LoVo (cell line): ENCODE measurements at regions not wholly inside any gene's neighbourhood (a gene's known extent, or its start where the extent isn't known, plus 50 kb on each side); places are given as distances from the start of the nearest gene placed in this dataset.

Experiments used
- DNase-seq: peaks from one replicate; pipeline ENCODE4 v3.0.0-alpha.2; 2016; ENCODE audit warnings: low spot score

DNA sequence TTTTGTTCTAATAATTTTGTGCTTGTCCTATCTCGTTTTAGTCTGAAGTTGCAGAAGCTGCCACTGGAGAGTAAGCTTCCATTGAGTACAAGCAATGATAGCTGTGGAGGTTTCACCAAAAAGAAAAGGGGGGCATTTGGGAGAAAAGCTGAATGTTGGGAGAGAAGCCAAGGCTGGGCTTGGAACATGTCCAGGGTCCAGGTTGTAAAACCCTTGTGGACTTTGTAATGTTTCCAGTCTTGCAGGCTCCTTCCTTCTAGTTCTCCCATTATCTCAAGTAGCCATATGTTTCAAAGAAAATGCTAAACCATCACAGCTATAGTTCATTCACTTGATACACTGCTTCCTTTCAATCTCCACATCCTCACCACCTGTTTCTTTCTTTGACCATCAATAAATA is 880.2 kb downstream of the NLGN4Y start:
- no peak for DNase-seq

DNA sequence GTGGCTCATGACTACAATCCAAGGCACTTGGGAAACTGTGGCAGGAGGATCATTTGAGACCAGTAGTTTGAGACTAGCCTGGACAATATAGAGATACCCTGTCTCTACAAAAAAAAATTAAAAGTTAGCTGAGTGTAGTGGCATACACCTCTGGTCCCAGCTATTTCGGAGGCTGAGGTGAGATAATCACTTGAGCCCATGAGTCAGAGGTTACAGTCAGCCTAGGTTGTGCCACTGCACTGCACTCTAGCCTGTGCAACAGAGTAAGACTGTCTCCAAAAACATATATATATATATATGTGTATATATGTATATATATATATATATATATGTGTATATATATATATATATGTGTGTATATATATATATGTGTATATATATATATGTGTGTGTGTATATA is 890.8 kb downstream of the NLGN4Y start:
- DNase-seq: no peak

DNA sequence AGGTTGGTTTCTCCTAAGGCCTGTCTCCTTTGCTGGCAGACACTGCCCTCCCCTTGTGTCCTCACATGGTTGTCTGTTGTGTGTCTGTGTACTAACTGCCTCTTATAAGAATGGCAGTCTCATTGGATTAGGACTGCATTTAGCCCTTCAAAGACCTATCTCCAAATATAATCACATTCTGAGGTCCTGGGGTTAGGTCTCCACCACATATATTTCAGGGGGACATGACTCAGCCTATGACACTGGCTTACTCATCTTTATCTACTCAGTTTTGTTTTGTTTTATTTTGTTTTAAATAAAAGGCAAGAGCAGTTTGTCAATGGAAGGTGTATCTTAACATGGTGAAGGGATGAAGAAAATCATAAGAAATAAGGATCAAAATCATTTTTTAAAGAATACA is 894.3 kb downstream of the NLGN4Y start:
- DNase-seq: no peak

DNA sequence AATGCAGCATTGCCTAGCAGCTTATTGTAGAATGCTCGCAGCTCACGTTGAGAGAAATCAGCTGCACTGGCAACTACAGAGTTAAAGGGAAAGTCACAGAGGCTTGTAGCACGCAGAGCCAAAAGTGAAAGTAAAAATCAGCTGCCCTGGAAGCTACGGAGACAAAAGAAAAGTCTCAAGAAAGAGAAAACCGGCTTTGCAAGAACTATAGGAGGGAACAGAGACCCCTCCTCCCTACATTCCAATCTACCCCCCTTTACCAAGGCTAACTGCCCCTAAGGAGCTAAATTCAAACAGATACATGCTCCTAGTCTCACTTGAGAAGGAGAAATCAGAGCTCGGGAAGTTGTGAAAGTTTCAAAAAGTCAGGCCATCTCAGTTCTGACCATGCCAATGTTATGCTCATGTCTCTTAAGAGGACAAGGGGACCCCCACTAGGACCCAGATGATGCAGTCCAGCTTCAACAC is 900.4 kb downstream of the NLGN4Y start:
- DNase-seq: peak; percentile 29

DNA sequence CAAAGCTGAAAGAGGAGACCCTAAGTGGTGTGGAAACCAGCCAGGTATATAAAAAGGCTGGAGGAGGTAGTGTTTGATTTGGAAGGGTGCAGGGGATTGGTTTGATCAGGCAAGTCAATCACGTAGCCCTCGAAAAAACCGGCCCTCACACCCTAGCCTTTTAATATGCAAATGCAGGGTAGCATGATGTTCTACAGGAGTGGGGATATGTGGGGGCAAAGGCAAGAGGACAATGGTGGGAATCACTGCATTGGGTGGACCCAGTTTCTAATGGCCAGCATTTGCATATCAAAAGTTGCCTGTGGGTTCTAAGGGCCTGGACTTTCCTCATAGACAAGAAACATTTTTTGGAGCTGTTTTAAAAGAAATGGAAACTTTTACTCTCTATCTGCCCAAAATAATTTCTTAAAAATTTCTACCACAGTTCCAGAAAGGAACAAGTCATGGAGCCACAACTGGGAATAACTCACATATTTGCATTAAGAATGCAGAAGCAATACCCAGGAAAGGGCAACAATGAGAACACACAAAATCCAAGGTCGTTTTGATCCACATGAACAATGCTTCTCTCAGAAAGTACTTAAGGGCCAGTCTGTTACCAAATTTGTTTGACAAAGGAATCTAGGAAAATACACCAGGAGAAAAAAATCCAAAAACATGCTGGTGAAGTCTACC is 915.8 kb downstream of the NLGN4Y start:
- no peak for DNase-seq

DNA sequence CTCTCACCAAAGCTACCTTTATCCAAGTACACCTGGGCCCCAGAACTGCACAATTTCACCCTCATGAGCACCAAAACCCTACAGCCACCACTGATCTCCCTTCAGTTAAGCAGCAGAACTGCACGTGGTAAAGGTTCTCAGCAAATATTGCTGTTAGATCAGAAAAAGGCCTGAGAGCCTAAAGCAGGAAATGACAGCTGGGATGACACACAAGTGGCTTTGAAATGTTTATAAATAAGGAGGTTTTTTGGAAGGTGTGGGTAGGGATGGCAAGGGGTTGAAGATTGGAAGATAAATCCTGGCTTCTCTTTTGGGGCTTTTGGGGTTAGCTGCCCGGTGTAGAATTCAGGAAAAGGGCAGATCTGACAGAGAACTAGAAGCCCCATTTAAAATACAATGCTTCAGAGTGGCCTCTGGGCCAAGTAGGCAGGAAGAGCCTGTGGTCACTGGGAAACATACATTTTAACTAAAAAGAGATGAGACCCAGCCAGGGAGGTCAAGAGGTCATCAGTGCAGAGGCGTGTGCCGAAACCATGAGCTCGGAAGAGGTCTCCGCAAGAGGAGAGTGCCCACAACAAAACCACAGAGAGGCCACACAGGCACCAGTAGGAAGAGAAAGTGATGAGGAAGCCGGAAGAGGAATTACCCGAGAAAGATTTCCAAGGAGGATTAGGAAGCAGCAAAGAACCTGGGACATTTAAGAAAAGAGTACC is 916.5 kb downstream of the NLGN4Y start:
- no peak for DNase-seq

DNA sequence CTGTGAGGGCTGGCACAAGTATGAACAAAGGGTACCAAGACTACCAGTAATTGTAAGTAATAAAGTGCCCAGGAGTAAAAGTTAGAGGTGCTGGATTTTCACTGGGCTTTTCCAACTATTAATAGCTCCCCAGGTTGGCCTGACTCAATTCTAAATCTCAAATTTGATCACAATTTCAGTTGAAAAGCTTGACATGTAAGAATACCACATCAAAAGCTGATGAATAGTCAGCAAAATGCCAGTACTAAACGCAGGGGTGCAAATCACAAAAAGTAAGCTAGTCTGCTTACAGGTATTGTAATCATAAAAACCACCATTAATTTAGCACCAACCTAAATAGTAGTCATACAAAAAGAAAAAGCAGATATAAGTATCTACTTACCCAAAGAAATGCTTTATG is 917.5 kb downstream of the NLGN4Y start:
- DNase-seq: no peak

DNA sequence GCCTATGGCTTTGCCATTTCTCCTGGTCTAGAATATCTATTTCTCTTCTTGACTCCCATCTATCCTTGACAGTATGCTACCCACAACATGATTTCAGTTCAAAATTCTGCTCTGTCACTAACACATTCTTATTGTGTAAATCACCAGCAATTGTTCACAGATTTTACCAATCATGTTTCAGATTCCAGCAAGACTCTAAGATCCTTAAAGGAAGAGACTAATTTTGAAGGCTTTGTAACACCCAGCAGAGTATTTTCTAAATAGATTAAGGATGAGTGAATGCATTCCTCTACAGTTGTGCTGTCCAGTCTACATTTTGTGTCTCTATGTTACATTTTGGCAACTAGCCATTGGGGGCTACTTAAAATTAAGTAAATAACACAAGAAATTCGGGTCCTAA is 921.5 kb downstream of the NLGN4Y start:
- no peak for DNase-seq

DNA sequence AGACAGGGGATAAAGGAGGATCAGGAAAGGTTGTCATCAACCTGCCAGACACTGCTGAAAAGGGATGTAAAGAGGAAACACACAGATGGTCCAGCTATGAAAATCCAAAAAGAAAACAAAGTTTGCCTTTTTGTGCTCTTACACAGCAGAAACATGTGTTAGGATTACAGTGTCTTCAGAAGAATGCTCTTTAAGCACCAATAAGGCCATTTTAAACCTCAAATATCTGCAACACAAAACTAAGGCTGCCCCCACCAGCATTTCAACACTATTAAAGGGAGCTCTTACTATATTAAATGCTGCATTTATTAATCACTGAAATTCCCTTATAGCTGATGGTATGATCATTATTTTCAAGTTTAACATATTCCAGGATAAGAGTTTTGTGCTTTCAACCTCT is 922.5 kb downstream of the NLGN4Y start:
- DNase-seq: no peak

DNA sequence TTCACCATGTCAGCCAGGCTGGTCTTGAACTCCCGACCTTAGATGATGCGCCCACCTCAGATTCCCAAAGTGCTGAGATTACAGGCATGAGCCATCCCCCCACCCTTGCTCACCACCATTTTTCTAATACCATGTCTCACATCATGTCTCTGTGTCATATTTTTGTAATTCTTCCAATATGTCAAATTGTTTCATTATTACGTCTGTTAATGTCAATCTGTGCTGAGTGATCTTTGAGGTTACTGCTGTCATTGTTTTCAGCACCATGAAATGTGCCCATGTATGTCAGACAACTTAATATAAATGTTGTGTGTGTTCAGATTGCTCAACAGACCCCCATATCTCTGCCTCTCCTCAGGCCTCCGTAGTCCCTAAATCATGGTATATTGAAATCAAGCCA is 923.6 kb downstream of the NLGN4Y start:
- DNase-seq: no peak

DNA sequence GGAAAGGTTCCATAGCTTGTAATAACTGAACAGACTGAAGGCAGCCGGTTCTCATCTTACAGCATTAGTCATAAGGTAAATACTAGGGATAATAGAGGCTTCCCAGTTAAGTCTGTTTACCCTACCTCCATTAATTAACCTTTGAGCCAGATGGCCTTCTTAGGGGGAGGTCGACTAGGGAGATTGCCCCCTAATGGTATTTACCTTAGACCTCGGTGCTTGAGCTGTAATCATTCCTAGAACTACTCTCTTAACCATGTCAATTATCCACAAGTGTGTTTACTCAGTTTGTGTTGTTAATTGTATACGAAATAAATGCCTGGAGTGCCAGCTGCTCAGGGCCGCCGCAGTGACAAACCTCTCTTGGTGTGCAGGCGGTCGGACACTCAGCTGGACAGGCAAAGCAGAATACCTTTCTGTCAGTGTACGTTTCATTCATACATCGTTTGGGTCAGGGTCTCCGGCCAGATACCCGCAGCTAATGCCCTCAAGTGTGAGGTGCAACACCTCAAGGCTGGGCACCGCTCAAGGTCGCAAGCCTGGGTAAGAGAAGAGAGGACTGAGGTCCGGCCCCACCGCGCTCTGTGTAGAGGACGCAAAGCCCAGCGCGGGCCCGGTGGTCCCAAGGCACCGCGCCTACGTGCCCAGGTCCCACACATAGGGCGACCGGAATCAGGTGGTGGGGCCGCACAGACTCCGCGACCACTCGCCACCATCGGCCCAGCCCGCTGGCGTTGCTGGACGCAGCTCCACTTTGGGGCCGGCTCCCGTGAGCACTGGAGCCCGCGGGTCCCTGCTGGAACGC is 931.0 kb downstream of the NLGN4Y start:
- DNase-seq: no peak

DNA sequence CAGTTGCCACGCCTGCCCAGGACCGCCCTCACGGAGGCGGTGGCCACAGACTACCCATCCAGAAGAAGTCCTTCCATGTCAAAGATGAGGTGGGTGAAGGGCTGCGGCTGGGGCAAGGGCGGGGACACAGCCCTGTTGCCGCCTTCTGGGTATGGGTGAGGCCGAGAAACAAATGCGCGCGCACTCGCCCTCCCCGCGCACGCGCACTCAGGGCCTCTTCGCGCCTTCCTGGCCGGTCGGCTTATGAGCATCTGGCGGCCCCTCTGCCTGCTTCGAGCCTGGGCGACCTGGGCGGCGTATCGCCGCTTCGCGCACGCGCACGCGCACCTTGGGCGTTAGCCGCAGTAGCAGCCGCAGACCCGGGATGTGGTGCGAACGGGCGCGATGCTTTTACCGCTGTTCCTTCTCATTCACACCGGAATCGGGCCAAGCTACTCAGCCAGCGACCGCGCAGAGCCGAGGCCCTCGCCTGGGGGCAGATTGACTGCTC is 931.7 kb downstream of the NLGN4Y start:
- DNase-seq: no peak

DNA sequence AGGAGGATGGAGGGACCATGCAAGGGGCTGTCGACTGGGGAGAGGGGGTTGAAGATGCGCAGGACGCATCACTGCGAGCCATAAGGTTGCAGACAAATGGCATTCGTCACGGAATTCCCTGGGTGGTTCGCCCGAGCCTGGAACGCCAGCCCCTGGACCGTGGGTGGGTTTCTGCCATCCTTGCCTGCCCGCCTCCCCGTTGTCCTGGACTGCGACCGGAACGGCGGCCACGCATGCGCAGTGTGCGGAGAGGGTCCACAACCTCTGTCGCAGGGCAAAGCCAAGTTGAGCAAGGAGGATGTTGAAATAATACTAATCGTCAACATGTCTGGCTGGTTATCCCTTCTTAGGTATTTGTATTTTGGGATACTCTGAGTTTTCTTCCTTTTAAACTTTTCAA is 932.2 kb downstream of the NLGN4Y start:
- no peak for DNase-seq

DNA sequence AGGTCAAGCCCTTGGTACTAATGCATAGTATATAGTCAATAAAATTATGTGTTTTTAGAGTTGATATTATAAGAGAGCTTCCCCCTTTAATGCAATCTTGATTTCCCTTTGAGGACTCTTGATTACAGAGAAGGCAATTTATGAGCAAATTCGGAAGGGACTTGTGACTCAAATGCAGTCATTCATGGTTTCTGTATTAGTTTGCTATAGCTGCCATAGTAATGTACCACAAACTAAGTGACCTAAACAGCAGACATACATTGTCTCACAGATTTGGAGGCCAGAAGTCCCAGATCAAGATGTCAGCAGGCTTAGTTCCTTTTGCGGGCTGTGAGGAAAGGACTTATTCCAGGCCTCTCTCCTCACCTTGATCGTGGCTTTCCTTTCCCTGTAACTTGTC is 933.4 kb downstream of the NLGN4Y start:
- DNase-seq: no peak

DNA sequence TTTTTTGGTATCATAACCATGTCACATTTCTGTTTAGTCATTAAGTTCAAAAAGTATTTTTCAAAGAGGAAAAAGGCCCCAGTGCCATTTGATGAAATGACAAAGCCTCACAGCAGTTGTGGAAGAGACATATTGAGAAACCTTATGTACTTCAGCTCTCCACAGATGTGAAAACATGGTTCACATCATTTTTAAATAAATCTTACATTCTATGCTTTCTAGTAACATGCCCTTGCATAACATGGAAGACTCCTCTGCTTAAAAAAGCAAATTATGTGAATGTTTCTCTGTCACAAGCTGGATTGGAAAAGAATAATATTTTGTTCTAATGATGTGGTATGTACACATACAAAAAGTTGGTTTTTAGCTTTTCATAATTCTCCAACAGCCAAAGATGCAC is 934.1 kb downstream of the NLGN4Y start:
- DNase-seq: no peak

DNA sequence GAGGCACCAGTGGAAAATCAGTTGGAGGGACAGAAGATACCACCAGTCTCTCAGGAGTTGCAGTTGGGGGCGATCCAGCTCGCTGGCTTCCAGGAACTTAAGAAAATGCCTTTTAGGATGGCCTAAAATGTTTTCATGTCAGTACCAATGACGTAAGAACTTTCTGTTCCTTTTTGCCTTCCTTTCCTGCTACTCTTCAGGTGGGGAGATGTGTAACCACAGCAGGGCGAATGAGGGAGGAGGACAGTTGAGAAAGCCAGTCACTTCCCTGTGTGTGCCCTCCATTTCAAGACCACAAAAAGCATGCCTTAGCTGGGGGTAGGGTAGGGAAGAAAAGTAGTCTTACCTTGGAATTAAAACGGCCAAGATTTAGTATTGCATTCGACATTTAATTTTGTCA is 941.6 kb downstream of the NLGN4Y start:
- DNase-seq: no peak

DNA sequence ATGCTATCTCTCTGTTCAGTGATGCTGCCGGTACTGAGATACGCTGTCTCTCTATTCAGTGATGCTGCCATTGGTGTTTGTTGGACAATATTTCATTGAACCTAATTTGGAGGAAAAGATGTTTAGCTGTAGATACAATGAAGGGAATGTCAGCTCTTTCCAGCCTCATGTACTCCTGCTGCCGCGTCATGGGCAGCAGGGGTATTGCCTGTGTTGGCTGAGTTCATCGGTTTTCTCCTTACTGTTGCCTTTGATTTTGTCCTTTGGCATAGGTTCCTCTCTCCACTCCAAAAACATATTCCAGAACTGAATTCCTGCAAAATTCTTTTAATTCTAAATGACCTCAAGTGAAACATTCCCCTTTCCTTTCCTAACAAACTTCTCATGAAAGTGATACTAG is 942.6 kb downstream of the NLGN4Y start:
- no peak for DNase-seq

DNA sequence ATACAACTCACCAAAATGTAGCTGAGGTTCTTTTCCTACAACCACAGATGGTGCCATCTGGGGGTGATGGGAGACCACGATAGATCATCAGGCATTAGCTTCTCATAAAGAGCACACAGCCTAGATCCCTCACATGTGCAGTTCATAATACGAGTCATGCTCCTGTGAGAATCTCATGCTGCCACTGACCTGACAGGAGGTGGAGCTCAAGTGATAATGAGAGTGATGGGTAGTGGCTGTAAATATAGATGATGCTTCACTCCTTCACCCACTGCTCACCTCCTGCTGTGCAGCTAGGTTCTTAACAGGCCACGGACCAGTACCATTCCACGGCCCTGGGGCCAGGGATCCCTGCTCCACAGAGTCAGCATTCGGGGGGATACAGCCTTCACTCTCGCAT is 943.8 kb downstream of the NLGN4Y start:
- DNase-seq: no peak

DNA sequence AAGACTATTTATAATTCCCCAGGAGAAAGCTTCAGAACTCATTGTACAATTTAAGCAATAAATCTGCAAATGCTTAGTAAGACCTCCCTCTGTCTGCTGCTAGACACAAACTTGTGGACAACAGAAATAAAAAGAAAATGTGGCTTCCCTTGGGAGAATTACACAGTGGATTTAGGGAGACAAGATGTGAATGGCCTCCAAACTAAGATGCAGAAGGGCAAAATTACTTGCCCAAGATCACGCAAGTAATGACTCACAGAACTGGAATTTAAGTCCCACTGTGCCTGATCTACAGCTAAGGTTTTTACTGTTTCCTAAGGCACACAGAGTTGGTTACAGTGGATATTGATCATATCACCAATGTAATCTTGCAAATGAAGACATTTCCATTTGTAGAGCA is 947.0 kb downstream of the NLGN4Y start:
- no peak for DNase-seq

DNA sequence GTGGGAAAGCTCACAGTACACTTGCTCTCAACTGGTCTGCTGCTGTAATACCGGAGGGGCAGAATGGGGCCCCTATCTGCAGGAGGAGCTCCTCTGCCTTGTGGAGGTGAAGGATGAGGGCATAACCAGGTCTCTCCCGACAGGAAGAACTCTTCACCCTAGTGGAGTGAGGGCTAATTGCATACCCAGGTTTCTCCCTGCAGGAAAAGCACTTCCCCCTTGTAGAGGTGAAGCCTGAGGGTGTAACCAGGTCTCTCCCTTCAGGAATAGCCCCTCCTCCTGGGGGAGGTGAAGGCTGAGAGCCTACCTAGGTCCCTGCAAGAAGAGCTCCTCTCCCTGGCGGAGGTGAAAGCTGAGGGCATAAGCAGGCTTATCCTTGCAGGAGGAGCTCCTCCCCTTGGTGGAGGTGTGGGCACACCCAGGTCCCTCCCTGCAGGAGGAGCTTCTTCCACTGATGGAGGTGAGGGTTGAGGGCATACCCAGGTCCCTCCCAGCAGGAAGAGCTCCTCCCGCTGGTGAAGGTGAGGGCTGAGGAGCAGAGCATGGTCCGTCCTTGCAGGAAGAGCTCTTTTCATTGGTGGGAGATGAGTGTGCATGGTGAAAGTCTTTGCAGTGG is 954.1 kb downstream of the NLGN4Y start:
- no peak for DNase-seq

DNA sequence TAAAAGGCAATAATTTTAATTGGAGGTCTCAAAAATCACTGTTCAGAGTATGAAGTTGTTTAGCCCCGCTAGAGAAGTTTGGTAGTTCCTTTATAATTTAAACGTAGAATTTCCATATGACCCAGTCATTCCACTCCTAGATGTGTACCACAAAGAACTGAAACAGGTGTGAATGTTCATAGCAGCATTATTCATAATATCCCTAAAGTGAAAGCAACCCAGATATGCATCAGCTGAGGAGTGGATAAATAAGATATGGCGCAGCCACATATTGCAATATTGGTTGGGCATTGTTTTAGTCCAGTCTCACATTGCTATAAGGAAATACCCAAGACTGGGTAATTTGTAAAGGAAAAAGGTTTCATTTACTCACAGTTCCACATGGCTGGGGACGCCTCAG is 976.2 kb downstream of the NLGN4Y start:
- DNase-seq: no peak

DNA sequence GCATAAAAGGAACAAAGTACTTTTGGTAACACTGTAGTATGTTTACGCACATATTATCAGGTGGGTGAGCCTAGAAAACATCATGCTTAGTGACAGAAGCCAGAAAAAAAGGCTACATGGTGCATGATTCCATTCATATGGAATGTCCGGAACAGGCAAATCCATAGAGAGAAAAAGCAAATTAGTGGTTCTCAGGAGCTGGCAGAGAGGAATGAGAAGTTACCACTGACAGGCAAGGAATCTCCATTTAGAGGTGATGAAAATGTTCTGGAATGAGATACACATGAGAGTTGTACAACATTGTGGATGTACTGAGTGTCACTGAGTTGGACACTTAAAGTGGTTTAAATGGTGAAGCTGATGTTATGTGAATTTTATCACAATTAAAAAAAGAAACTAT is 976.9 kb downstream of the NLGN4Y start:
- no peak for DNase-seq

DNA sequence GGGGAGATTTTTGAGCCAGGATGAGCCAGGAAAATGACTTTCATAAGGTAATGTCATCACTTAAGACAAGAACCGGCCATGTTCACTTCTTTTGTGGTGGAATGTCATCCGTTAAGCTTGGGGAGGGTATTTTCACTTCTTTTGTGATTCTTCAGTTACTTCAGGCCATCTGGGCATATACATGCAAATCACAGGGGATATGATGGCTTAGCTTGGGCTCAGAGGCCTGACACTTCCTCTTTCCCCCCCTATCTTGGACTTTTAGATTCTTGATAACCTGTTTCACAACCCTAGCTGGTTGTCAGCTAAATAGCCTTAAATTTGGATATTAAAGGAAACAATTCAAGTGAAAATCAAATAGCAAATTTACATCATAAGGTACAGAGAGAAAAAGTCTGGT is 986.0 kb downstream of the NLGN4Y start:
- no peak for DNase-seq
